Raji (cell line): ENCODE measurements at regions not wholly inside any gene's neighbourhood (a gene's known extent, or its start where the extent isn't known, plus 50 kb on each side); places are given as distances from the start of the nearest gene placed in this dataset.

Experiments used
- POLR2A ChIP-seq: IDR thresholded peaks from 2 replicates; pipeline ENCODE4 v1.6.1; 2011; ENCODE audit warnings: low read depth, low read length, control low read depth; ENCODE audit not compliant: insufficient read depth

- no peak for TF ChIP-seq POLR2A
Measured at GRCh38 chr16:85283305-85284050, 171.2 kb upstream of the CIBAR2 start.

- no peak for TF ChIP-seq POLR2A
Measured at GRCh38 chr16:85284141-85284817, 172.0 kb upstream of the CIBAR2 start.

GRCh38 chr16:85285681-85286065 is 173.4 kb upstream of the CIBAR2 start:
- no peak for TF ChIP-seq POLR2A

- TF ChIP-seq POLR2A = no peak
Measured at GRCh38 chr16:85286066-85286831, 174.0 kb upstream of the CIBAR2 start.

GRCh38 chr16:85286951-85287814 is 174.9 kb upstream of the CIBAR2 start:
- no peak for TF ChIP-seq POLR2A

GRCh38 chr16:85288341-85288868 is 176.1 kb upstream of the CIBAR2 start:
- no peak for TF ChIP-seq POLR2A

- no peak for TF ChIP-seq POLR2A
Measured at GRCh38 chr16:85288869-85289660, 176.8 kb upstream of the CIBAR2 start.

- TF ChIP-seq POLR2A = no peak
Measured at GRCh38 chr16:85289760-85290625, 177.7 kb upstream of the CIBAR2 start.

- no peak for TF ChIP-seq POLR2A
Measured at GRCh38 chr16:85290626-85291301, 178.5 kb upstream of the CIBAR2 start.

GRCh38 chr16:85291302-85292148 is 179.3 kb upstream of the CIBAR2 start:
- no peak for TF ChIP-seq POLR2A

GRCh38 chr16:85293458-85293857 is 181.2 kb upstream of the CIBAR2 start:
- no peak for TF ChIP-seq POLR2A

GRCh38 chr16:85293904-85294642 is 181.8 kb upstream of the CIBAR2 start:
- TF ChIP-seq POLR2A = no peak
